ENCODE measurements at regions not wholly inside any gene's neighbourhood (a gene's known extent, or its start where the extent isn't known, plus 50 kb on each side); places are given as distances from the start of the nearest gene placed in this dataset.
"Not testable (repeated sequence)": the region's sequence is repeated elsewhere in the genome, so short reads cannot be mapped to it uniquely, and the experiment has no call there.

DNA sequence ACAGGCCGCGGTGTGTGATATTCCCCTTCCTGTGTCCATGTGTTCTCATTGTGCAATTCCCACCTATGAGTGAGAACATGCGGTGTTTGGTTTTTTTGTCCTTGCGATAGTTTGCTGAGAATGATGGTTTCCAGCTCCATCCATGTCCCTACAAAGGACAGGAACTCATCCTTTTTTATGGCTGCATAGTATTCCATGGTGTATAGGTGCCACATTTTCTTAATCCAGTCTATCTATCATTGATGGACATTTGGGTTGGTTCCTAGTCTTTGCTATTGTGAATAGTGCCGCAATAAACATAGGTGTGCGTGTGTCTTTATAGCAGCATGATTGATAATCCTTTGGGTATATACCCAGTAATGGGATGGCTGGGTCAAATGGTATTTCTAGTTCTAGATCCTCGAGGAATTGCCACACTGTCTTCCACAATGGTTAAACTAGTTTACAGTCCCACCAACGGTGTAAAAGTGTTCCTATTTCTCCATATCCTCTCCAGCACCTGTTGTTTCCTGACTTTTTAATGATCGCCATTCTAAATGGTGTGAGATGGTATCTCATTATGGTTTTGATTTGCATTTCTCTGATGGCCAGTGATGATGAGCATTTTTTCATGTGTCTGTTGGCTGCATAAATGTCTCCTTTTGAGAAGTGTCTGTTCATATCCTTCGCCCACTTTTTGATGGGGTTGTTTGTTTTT, 125.1 kb downstream of the USP22 start:
- not testable (repeated sequence) for DNase-seq

DNA sequence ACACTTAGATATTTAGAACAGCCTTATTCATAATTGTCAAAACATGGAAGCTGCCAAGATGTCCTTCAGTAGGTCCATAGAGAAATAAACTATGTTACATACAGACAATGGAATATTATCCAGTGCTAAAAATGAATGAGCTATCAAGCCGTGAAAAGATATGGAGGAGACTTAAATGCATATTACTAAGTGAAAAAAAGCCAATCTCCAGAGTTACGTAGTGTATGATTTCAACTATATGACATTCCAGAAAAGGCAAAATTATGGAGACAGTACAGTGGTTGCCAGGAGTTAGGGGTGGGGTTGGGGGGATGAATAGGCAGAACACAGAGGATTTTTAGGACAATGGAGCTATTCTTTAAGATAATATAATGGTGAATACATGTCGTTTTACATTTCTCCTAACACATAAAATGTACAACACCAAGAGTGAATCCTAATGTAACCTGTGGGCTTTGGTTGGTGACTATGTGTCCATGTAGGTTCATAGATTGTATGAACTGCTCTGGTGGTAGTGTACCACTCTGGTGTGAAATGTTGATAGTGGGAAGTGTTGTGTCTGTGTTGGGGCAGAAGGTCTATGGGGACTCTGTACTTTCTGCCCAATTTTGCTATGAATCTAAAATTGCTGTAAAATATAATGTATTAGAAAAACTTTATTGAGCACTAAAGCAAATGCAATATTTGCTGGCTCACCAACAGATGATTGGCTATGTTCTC, 122.6 kb downstream of the USP22 start:
- DNase-seq: no peak

GRCh38 chr17:20920815-20921199, 122.0 kb downstream of the USP22 start:
- no peak for DNase-seq

DNA sequence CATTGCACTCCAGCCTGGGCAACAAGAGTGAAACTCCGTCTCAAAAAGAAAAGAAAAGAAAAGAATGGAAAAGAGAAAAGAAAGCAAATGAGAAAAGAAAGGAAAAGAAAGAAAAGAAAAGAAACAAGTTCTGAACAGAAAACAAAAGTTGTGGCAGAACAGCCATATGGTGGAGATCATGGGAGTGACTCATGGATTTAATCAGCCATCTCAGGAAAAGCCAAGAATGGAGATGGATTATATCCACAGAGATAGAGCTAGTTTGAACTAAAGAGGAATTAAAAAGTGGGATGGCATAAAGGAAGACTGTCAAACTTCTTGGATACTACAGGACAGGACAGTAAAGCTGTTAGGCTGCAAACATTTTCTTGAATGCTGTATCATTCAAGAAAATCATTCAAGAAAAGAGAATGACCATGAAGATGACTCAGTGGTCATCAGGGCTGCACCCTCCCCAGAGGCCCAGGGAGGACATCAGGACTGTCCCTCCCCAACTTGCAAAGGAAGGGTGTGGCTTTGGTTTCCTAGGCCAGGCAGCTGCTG, 120.6 kb downstream of the USP22 start:
- DNase-seq: no peak

DNA sequence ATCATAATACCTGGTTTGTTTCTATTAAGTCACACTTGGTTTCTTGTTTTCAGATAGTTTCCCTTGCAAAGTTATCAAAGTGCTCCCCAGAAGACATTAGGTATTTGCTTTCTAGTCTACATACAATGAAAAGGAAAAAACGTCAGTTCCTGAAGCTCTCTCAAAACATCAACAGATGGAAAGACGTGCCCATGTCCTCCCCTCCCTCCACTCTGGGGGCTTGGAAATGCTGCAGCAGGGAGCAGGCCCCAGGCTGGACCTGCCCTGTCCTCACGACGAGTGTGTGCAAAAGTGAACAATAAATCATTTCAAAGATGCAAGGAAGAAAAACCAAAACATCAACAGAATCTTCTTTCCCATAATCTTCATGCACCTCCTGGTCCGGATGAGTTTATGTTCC, 118.5 kb downstream of the USP22 start:
- no peak for DNase-seq

GRCh38 chr17:20925091-20925490, 117.7 kb downstream of the USP22 start:
- DNase-seq: no peak

DNA sequence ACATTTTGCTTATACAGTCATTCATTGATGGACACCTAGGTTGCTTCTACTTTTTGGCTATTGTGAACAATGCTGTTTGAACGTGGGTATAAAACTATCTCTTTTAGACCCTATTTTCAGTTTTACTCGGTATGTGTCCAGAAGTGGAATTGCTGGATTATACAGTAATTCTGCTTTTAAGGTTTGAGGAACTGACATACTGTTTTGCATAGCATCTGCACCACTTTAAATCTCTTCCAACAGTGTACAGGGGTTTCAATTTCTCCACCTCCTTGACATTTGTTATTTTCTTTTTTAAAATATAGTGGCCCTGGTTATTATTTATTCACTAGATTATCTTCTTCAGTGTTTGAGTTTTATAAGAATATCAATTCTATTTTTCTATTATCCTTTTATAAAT, 116.9 kb downstream of the USP22 start:
- DNase-seq: no peak

DNA sequence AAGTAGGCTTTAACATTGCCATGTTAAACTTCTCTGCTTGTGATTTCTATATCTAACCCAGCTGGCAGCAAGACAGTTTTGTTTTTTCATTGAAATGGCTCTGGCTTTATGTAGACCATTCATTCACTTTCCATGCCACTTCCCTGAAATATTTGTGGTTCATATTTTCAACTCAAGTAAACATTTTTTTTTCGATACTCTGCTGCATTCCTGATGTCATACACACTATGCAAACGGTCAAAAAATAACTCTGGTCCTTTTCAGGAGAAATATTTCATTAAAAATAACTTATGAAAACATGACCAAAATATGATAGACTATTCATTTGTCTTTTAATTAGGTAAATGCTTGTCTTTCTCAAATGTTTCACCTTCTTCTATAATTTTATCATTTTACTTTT, 116.3 kb downstream of the USP22 start:
- DNase-seq: no peak

DNA sequence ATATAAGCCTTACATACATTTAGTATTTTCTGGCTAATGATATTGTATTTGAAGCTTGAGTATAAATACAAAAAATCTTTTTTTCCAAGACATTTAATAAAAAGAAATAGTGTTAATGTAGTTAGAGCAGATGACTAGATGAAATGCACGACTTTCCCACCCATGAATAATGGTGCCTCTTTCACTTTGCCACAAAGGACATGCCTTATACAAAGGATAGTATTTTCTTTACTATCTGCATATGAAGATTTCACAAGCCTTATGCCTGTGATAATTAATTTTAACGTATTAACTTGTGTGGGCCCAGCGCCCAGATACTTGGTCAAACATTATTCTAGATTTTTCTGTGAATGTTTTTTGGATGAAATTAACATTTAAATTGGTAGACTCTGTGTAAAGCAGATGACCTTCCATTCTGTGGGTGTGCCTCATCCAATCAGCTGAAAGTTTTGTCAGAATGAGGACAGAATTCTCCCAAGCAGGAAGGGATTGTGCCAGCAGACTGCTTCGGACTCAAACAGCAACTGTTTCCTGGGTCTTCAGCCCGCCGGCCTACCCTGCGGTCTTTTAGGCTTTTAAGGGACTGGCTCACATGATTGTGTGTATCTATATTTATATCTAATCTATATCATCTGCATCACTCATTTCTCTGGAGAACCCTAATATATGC, 115.4 kb downstream of the USP22 start:
- DNase-seq: no peak

DNA sequence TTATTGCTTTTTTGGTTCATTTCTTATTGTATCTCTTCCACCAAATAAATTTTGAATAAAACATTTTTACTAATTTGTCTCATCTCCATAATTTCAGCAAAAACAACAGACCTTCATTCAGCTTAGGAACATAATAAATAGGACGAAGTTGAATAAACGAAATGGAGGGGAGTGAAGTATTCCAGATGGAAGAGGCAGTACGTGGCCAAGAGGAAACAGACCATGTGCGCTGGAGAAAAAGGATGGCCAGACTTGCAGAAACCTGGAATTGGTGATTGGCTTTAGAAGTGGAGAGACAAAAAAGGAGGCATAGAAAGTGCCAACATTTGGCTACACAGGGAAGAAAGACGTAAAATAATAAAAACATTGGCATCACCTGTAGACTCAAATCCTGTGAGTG, 113.5 kb downstream of the USP22 start:
- no peak for DNase-seq

GRCh38 chr17:20930081-20930760, 112.6 kb downstream of the USP22 start:
- no peak for DNase-seq

DNA sequence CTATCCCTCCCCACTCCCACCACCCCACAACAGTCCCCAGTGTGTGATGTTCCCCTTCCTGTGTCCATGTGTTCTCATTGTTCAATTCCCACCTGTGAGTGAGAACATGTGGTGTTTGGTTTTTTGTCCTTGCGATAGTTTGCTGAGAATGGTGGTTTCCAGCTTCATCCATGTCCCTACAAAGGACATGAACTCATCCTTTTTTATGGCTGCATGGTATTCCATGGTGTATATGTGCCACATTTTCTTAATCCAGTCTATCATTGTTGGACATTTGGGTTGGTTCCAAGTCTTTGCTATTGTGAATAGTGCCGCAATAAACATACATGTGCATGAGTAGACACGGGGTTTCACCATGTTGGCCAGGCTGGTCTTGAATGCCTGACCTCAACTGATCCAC, 109.8 kb downstream of the USP22 start:
- DNase-seq: not testable (repeated sequence)

- DNase-seq: no peak
Observed at GRCh38 chr17:20934288-20934687, 108.5 kb downstream of the USP22 start.

GRCh38 chr17:20935740-20936139, 107.1 kb downstream of the USP22 start:
- no peak for DNase-seq

GRCh38 chr17:20938244-20938643, 104.6 kb downstream of the USP22 start:
- DNase-seq: no peak

DNA sequence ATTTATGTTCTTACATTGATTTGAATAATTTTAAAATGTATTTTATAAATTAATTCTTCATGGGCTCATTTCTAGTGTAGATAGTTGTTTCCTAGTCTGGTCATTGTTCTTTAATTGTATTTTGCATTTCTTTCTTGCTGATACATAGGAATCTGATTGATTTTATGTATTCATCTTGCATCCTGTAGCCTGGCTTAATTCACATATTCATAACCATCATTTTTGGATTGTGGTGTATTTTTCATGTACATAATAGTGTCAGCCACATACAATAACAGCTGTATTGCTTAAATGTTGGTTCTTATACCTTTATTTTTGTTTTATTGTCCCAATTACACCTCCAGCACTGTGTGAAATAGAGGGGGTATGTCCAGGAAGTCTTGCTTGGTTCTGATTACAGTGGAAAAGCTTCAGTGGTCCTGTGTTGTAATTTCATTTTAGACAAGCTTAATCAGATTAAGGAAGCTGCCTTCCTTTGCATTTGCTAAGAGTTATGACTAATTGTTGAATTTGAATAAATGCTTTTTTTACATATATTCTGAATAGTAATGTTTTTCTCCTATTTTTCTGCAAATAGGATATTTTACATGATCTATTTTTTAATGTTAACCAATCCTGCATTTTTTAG, 103.7 kb downstream of the USP22 start:
- DNase-seq: no peak

DNA sequence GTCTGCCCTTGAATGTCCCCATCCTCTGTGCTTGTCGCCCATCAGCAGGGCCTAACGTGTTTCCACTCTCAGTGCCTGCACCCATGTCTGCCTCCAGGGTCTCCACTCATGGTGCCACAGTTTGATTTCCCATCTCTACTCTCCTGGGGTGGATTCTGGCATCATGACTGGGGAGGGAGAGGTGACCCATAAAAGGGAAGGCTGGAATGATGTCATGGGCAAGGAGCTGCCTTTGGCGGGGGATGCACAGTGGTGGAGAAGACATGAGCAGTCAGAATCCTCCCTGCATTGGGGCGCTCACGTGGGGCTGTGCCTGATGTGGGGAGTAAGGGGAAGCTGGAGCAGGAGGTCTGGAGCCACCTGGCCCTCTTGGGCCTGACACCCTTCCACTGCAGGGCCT, 100.9 kb downstream of the USP22 start:
- DNase-seq: no peak

DNA sequence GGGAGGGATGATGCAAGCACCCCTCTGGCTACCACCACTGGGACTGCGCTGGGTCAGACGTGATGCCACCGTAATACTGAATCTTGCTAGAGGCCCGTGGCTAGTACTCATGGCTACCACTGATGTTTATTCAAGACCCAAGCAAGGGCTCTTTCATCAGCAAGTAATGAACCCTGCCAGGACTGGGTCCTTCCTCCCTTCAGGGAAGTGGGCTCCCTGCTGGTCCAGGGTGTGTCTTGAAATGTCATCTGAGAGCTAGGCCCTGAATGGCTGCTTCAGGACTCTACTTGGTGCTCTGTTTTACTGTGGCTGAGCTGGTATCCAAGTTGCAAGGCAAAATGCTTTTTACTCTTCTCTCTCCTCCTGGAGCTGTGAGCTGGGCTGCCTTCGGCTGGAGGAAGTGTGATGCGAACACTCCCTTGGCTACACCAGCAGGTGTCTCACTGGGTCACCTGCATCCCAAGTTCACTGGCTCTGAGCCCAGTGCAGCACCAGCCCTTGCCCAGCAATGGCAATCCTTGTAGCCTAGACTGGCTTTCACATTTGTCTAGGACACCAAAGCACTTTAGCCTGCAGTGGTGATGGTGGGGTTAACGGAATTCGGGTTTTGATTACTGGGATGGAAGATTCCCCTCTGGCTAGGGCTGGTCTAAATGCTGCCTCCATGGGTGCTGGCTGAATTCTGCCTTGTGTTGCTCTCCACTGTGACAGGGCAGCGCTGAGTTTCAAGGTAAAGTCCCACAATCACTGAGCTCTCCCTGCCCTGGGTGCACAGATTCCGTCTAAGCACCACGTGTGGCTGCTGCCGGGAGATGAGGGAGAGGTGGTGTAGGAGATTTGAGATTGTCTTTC, 98.6 kb downstream of the USP22 start:
- DNase-seq: no peak

GRCh38 chr17:20947708-20948107, 95.1 kb downstream of the USP22 start:
- DNase-seq: not testable (repeated sequence)

DNA sequence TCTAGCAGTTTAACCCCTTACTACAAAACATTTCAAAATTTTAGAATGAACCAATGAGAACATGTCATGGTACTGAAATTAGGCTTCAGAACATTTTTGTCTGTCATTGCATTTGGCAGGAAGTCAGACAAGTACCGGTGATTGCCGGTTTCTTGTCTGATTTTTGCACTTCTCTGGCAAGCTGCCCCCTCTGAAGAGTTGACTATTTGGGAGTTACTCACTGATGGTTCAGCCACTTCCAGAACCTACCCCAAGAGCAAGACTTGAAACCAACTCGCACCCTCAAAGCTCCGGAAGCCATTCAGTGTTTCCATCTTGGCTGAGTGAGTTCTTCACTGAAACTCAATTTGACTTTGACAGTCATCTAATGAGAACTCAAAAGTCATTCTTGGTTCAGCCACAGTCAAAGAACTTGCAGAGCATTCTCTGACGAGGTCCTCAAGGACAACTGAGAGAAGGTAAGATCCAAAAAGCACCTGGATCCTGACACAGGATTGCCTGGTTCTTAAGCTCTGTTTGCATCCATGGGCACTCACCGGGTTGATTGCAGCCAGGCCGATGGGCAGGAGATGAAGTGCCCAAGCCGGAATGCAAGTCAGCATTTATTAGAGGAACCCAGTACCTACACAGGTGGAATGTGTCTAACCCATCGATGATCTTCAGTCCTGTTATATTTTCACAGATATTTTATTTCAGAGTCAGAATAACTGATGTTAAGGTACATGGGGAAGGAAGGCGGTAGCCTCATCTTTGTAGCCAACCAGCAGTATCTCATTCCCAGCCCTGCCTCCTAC, 93.6 kb downstream of the USP22 start:
- DNase-seq: no peak

Data from activated CD8-positive, alpha-beta memory T cell treated with anti-CD3 and anti-CD28 coated beads, Interleukin-2, amount 50 U/mL, for 48 hours (primary cell).